Fibroblast of the aortic adventitia (primary cell): ENCODE measurements at regions not wholly inside any gene's neighbourhood (a gene's known extent, or its start where the extent isn't known, plus 50 kb on each side); places are given as distances from the start of the nearest gene placed in this dataset.

ENCODE experiments used
- DNase-seq: peaks from one replicate; pipeline ENCODE4 v3.0.0-alpha.2; 2010; ENCODE audit warnings: low read depth
- H3K4me3 ChIP-seq: 2 replicates; pipeline ENCODE4 v1.5.1; 2011; ENCODE audit warnings: low read depth, mild to moderate bottlenecking, control low read depth, low read length, moderate library complexity
- CTCF ChIP-seq: IDR thresholded peaks from 2 replicates; pipeline ENCODE4 v1.5.1; 2011; ENCODE audit warnings: mild to moderate bottlenecking, low read length, control low read depth, inconsistent platforms; ENCODE audit not compliant: insufficient read depth

- no peak overlapping the region for H3K4me3 ChIP-seq
- DNase-seq, result no peak
- TF ChIP-seq CTCF, result no peak
Observed at GRCh38 chr4:128603081-128603480, 206.4 kb upstream of the JADE1 start.

- no peak overlapping the region for H3K4me3 ChIP-seq
- DNase-seq, result peak; percentile 51
- TF ChIP-seq CTCF, result no peak
Observed at GRCh38 chr4:128601991-128602695, 207.4 kb upstream of the JADE1 start.

- peak; percentile 98 for DNase-seq
- no peak overlapping the region for H3K4me3 ChIP-seq
- TF ChIP-seq CTCF, result no peak
Observed at GRCh38 chr4:128600996-128601871, 208.3 kb upstream of the JADE1 start.

GRCh38 chr4:128600410-128600809 is 209.1 kb upstream of the JADE1 start:
- no peak overlapping the region for H3K4me3 ChIP-seq
- TF ChIP-seq CTCF, result peak; percentile 19
- peak; percentile 78 for DNase-seq

- no peak for DNase-seq
- no peak overlapping the region for H3K4me3 ChIP-seq
Observed at GRCh38 chr4:128597500-128597899, 212.0 kb upstream of the JADE1 start.

GRCh38 chr4:128596853-128597252 is 212.6 kb upstream of the JADE1 start:
- TF ChIP-seq CTCF, result no peak
- H3K4me3 ChIP-seq, result no peak overlapping the region
- no peak for DNase-seq

More at GRCh38 chr4:128597500-128597899, 212.0 kb upstream of the JADE1 start:
- TF ChIP-seq CTCF, result no peak
